ENCODE measurements at regions not wholly inside any gene's neighbourhood (a gene's known extent, or its start where the extent isn't known, plus 50 kb on each side); places are given as distances from the start of the nearest gene placed in this dataset.

DNA sequence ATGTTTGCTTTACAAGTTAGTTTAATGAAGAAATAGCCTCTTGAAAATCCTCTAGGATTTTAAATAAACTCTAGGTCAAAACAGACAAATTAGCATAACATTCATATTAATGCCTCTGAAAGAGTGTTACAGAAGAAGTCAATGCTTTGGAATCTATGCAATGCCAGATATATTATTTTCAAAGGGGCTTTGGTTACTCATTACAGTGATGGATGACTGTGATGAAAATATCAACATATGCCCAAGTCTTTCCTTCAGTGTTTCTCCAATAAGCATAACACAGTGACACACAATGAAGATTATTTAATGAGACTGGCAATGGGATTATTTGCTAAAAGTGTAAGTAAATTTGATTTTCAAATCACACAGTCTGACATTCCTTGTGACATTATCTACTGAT is 1247.2 kb downstream of the ROBO2 start:
- TF ChIP-seq, protein P1, sequence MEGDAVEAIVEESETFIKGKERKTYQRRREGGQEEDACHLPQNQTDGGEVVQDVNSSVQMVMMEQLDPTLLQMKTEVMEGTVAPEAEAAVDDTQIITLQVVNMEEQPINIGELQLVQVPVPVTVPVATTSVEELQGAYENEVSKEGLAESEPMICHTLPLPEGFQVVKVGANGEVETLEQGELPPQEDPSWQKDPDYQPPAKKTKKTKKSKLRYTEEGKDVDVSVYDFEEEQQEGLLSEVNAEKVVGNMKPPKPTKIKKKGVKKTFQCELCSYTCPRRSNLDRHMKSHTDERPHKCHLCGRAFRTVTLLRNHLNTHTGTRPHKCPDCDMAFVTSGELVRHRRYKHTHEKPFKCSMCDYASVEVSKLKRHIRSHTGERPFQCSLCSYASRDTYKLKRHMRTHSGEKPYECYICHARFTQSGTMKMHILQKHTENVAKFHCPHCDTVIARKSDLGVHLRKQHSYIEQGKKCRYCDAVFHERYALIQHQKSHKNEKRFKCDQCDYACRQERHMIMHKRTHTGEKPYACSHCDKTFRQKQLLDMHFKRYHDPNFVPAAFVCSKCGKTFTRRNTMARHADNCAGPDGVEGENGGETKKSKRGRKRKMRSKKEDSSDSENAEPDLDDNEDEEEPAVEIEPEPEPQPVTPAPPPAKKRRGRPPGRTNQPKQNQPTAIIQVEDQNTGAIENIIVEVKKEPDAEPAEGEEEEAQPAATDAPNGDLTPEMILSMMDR (IDR thresholded peaks at IDR 0.05 in 8 of 11, conservative IDR thresholded peaks at IDR 0.05 in 3 of 11): no peak
- no peak for TF ChIP-seq POLR2AphosphoS5 (IDR thresholded peaks at IDR 0.05)
